Right atrium auricular region (tissue), 2 donors: ENCODE measurements at regions not wholly inside any gene's neighbourhood (a gene's known extent, or its start where the extent isn't known, plus 50 kb on each side); places are given as distances from the start of the nearest gene placed in this dataset.

ENCODE experiments used
- DNase-seq: peaks from one replicate; pipeline ENCODE4 v3.0.0-alpha.2; 2019; ENCODE audit warnings: low spot score
- H3K27ac ChIP-seq, 2 donors: fragments of 200-600 bp; sonication (generic); 1 replicate in 1 of 2; 2 replicates in 1 of 2; pipeline ENCODE4 v1.5.1; 2016 to 2019
- H3K27me3 ChIP-seq, 2 donors: fragments of 200-600 bp; sonication (generic); one replicate each; pipeline versions ENCODE4 v1.5.1 to v1.6.0; 2017 to 2019
- H3K36me3 ChIP-seq: fragments of 200-600 bp; sonication (generic); one replicate; pipeline ENCODE4 v1.5.1; 2016
- H3K4me1 ChIP-seq, 2 donors: fragments of 200-600 bp; sonication (generic); one replicate each; pipeline versions ENCODE4 v1.5.1 to v1.6.0; 2017 to 2019
- H3K4me3 ChIP-seq, 2 donors: fragments of 200-600 bp; sonication (generic); 1 replicate in 1 of 2; 2 replicates in 1 of 2; pipeline ENCODE4 v1.5.1; 2017 to 2019; ENCODE audit warnings: mild to moderate bottlenecking in 1 of 2, moderate library complexity in 1 of 2
- H3K9me3 ChIP-seq, 2 donors: fragments of 200-600 bp; sonication (generic); one replicate each; pipeline ENCODE4 v1.5.1; 2019
- CTCF ChIP-seq, 2 donors: fragments of 200-600 bp; sonication (generic); IDR thresholded peaks; one replicate each; pipeline ENCODE4 v1.5.1; 2019; ENCODE audit warnings: antibody characterized with exemption in 2 of 2

DNA sequence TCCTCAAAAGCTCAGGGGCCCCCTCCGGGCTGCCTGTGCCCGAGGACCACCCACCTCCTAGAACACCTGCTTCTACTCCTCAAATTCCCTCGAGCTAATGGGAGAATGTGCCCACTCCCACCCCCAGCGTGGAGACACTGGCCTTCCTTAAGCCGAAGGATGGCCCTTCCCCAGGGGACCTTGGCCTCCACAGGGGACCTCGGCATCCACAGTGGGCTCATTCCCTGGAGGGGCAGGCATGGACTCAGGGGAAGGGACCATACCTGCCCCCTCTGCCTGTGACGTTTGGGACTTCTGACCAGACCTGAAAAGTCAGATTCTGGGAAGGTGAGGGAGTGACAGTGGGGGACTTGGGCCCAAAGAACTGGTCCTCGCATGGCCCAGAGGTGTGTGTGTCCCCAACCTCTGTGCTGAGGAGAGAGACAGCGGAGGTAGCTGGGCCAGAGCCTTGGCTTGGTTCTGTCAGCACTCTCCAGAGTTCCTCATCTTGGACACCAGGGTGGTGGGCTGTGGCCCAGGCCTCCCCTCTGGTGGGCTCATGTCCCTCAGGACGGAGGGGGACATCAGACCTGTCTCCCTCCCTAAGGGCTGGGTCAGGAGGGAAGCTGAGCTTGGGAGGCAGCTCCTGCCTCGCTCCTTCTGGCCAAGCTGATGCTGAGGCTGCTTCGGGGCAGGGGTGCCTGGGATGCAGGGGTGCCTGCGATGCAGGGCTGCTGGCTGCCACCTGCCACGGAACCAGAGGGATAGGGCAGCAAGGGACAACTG is 240.4 kb downstream of the HAUS1 start:
- no peaks in the 10 kb centered on the region for H3K36me3 ChIP-seq
- H3K27me3 ChIP-seq = no peaks in the 10 kb centered on the region
- no peaks in the 10 kb centered on the region for H3K9me3 ChIP-seq
- TF ChIP-seq CTCF (IDR thresholded peaks at IDR 0.05) = no peak
- no peak overlapping the region for H3K4me3 ChIP-seq
- no peak for DNase-seq
- peaks cover 0 to 12% of the 10 kb centered on the region in 2 donors for H3K4me1 ChIP-seq
- no peak overlapping the region for H3K27ac ChIP-seq

GRCh38 chr18:46345181-46345465 is 240.9 kb downstream of the HAUS1 start:
- Histone ChIP-seq H3K27me3 (no peaks in the 10 kb centered on the region), H3K36me3 (no peaks in the 10 kb centered on the region), H3K4me3 (no peak overlapping the region), H3K27ac (no peak overlapping the region), H3K9me3 (no peaks in the 10 kb centered on the region), H3K4me1 (peaks cover 0 to 12% of the 10 kb centered on the region in 2 donors)
- no peak for DNase-seq
- no peak for TF ChIP-seq CTCF (IDR thresholded peaks at IDR 0.05)

DNA sequence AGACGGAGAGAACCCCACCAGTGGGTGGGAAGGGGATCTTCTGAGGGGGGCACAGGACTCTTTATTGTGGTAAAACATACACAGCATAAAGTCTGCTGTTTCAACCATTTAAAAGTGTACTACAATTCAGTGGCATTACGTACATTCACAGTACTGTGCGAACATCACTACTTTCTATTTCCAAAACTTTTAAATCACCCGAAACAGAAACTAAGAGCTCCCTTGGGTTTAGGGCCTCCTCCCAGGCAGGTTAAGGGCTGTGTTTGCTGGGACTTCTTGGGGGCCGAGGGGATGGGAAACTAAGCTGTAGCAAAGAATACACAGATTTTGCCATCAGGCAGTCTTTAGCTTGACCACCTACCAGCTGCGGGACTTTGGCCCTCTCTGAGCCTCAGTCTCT is 242.0 kb downstream of the HAUS1 start:
- no peak for TF ChIP-seq CTCF (IDR thresholded peaks at IDR 0.05)
- no peak for DNase-seq
- no peak overlapping the region for H3K27ac ChIP-seq
- H3K27me3 ChIP-seq = no peaks in the 10 kb centered on the region
- H3K4me3 ChIP-seq = no peak overlapping the region
- no peaks in the 10 kb centered on the region for H3K36me3 ChIP-seq
- no peaks in the 10 kb centered on the region for H3K9me3 ChIP-seq
- peaks cover 0 to 12% of the 10 kb centered on the region in 2 donors for H3K4me1 ChIP-seq

- H3K27me3 ChIP-seq = no peaks in the 10 kb centered on the region
- H3K36me3 ChIP-seq = no peaks in the 10 kb centered on the region
- no peak overlapping the region for H3K27ac ChIP-seq
- peaks cover 0 to 12% of the 10 kb centered on the region in 2 donors for H3K4me1 ChIP-seq
- H3K9me3 ChIP-seq = no peaks in the 10 kb centered on the region
- H3K4me3 ChIP-seq = no peak overlapping the region
- DNase-seq = no peak
- TF ChIP-seq CTCF (IDR thresholded peaks at IDR 0.05) = no peak
Measured at GRCh38 chr18:46346896-46347630, 242.9 kb downstream of the HAUS1 start.

- H3K36me3 ChIP-seq = no peaks in the 10 kb centered on the region
- no peaks in the 10 kb centered on the region for H3K27me3 ChIP-seq
- no peak for DNase-seq
- H3K4me1 ChIP-seq = peaks cover 0 to under 1% of the 10 kb centered on the region in 2 donors
- H3K4me3 ChIP-seq = no peak overlapping the region
- TF ChIP-seq CTCF (IDR thresholded peaks at IDR 0.05) = no peak
- H3K9me3 ChIP-seq = no peaks in the 10 kb centered on the region
- no peak overlapping the region for H3K27ac ChIP-seq
Measured at GRCh38 chr18:46350598-46351159, 246.5 kb downstream of the HAUS1 start.
